Mesodermal cell (in vitro differentiated cells): ENCODE measurements at regions not wholly inside any gene's neighbourhood (a gene's known extent, or its start where the extent isn't known, plus 50 kb on each side); places are given as distances from the start of the nearest gene placed in this dataset.

ENCODE experiments used
- H3K27ac ChIP-seq: 2 replicates; pipeline ENCODE4 v1.7.0; 2013; ENCODE audit warnings: mild to moderate bottlenecking, low read depth, low read length, moderate library complexity; ENCODE audit not compliant: severe bottlenecking
- H3K36me3 ChIP-seq: 2 replicates; pipeline ENCODE4 v1.7.1; 2013; ENCODE audit warnings: mild to moderate bottlenecking, low read length, moderate library complexity; ENCODE audit not compliant: control insufficient read depth, insufficient read depth
- H3K4me1 ChIP-seq: one replicate; pipeline ENCODE4 v1.7.1; 2013; ENCODE audit warnings: mild to moderate bottlenecking, low read length; ENCODE audit not compliant: insufficient read depth, control insufficient read depth, poor library complexity, severe bottlenecking
- H3K4me3 ChIP-seq: 2 replicates; pipeline ENCODE4 v1.7.0; 2013; ENCODE audit warnings: low read length, control low read depth, mild to moderate bottlenecking; ENCODE audit not compliant: insufficient read depth, poor library complexity, severe bottlenecking; ENCODE audit errors: extremely low read depth
- H3K9me3 ChIP-seq: 2 replicates; pipeline ENCODE4 v1.7.1; 2013; ENCODE audit warnings: mild to moderate bottlenecking, low read length, moderate library complexity; ENCODE audit not compliant: control insufficient read depth
- WGBS, 2 experiments: methylation state at CpG; one replicate each; pipeline ENCODE4 v1.1.5; 2013; ENCODE audit warnings: missing lambda C conversion rate in 2 of 2; ENCODE audit not compliant: insufficient coverage in 2 of 2; 5-methylcytosine and 5-hydroxymethylcytosine counted together

DNA sequence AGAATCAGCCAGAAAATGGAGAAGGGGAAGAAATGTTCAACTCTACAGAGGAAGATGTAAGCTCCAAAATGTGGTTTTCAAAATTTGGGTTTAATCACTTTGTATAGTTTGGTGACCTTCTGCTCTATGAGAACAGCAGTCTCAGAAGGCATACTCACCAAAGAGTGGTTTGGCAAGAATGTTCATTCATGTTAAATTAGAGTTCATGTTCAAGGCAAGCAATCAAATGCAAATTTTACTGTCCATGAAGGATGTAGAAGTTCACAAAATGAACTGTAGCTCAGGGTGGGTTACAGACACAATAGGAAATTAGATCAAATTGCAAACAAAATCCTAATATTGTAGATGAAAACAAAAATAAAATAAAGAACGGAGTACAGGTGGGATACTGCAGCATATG lies 606.7 kb upstream of the PCDH20 start:
- Histone ChIP-seq H3K9me3 (no peaks in the 10 kb centered on the region), H3K4me1 (no peaks in the 10 kb centered on the region), H3K27ac (no peak overlapping the region), H3K4me3 (no peak overlapping the region), H3K36me3 (no peaks in the 10 kb centered on the region)
- no CpG with 5 or more reads among the region's 1 CpG for WGBS, 2 experiments

- no peaks in the 10 kb centered on the region for H3K4me1 ChIP-seq
- H3K27ac ChIP-seq = no peak overlapping the region
- H3K9me3 ChIP-seq = no peaks in the 10 kb centered on the region
- H3K4me3 ChIP-seq = no peak overlapping the region
- no peaks in the 10 kb centered on the region for H3K36me3 ChIP-seq
Observed at GRCh38 chr13:62019858-62020257, 604.2 kb upstream of the PCDH20 start.

- WGBS, 2 experiments = no CpG with 5 or more reads among the region's 3 CpGs
Observed at GRCh38 chr13:62014299-62014698, 598.6 kb upstream of the PCDH20 start.

GRCh38 chr13:62003452-62003851 lies 587.8 kb upstream of the PCDH20 start:
- Histone ChIP-seq H3K4me3 (no peak overlapping the region), H3K27ac (no peak overlapping the region), H3K36me3 (no peaks in the 10 kb centered on the region), H3K9me3 (no peaks in the 10 kb centered on the region), H3K4me1 (no peaks in the 10 kb centered on the region)
- no CpG with 5 or more reads among the region's 2 CpGs for WGBS, 2 experiments

More at GRCh38 chr13:62014299-62014698, 598.6 kb upstream of the PCDH20 start:
- Histone ChIP-seq H3K4me3 (no peak overlapping the region), H3K36me3 (no peaks in the 10 kb centered on the region), H3K27ac (no peak overlapping the region), H3K4me1 (no peaks in the 10 kb centered on the region), H3K9me3 (no peaks in the 10 kb centered on the region)

GRCh38 chr13:61994174-61994573 lies 578.5 kb upstream of the PCDH20 start:
- Histone ChIP-seq H3K36me3 (no peaks in the 10 kb centered on the region), H3K4me3 (no peak overlapping the region), H3K9me3 (no peaks in the 10 kb centered on the region), H3K27ac (no peak overlapping the region), H3K4me1 (no peaks in the 10 kb centered on the region)
- 100% methylated on average over 1 of the region's 1 CpG; no CpG with 5 or more reads in 1 of the 2 experiments for whole genome bisulfite sequencing, 2 experiments

DNA sequence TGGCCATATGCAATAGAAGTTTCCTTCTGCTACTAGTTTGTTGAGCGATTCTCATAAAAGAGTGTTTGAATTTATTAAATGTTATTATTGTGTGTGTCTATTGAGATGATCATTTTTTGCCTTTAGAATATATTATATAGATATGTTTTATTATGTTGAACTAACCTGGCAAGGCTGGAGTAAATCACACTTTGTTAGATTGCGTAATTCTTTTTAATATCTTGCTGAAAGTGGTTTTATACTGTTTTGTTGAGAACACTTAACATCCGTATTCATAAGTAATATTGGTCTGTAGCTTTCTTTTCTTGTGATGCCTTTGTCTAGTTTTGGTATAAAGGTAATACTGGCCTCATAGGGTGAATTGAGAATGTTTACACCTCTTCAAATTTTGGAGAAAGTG lies 574.3 kb upstream of the PCDH20 start:
- 100% methylated on average over 1 of the region's 3 CpGs; no CpG with 5 or more reads in 1 of the 2 experiments for WGBS, 2 experiments
- H3K9me3 ChIP-seq = no peaks in the 10 kb centered on the region

GRCh38 chr13:61988810-61989209 lies 573.2 kb upstream of the PCDH20 start:
- H3K27ac ChIP-seq = no peak overlapping the region
- no peaks in the 10 kb centered on the region for H3K36me3 ChIP-seq
- WGBS, 2 experiments = 20 to 67% methylated on average over 1 of the region's 2 CpGs
- H3K4me3 ChIP-seq = no peak overlapping the region
- H3K4me1 ChIP-seq = no peaks in the 10 kb centered on the region
- no peaks in the 10 kb centered on the region for H3K9me3 ChIP-seq

More for the DNA sequence above, 574.3 kb upstream of the PCDH20 start:
- Histone ChIP-seq H3K27ac (no peak overlapping the region), H3K4me1 (no peaks in the 10 kb centered on the region), H3K4me3 (no peak overlapping the region), H3K36me3 (no peaks in the 10 kb centered on the region)

- no peaks in the 10 kb centered on the region for H3K36me3 ChIP-seq
- H3K4me3 ChIP-seq = no peak overlapping the region
- no peak overlapping the region for H3K27ac ChIP-seq
- WGBS, 2 experiments = no CpG with 5 or more reads among the region's 3 CpGs
- no peaks in the 10 kb centered on the region for H3K9me3 ChIP-seq
- no peaks in the 10 kb centered on the region for H3K4me1 ChIP-seq
Observed at GRCh38 chr13:61975001-61975400, 559.4 kb upstream of the PCDH20 start.

DNA sequence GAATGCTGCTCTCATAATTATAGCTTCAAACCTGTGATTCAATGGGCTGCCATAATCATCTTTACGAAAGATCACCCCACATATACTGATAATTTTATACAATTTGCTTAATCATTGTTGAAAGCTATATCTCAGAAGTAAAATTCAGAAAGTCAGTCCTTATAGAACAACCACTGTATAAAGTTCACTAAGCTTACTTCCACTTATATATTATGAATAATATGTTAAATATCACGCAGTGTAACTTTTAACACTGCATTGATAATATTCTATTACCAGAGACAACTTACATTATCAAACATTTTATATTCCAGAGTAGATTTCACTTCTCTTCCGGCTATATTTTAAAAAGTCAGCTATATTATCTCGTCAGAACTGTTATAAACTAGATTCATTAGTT lies 550.1 kb upstream of the PCDH20 start:
- no peak overlapping the region for H3K27ac ChIP-seq
- no peaks in the 10 kb centered on the region for H3K36me3 ChIP-seq
- H3K9me3 ChIP-seq = no peaks in the 10 kb centered on the region
- H3K4me1 ChIP-seq = no peaks in the 10 kb centered on the region
- no peak overlapping the region for H3K4me3 ChIP-seq
- WGBS, 2 experiments = no CpG with 5 or more reads among the region's 4 CpGs

DNA sequence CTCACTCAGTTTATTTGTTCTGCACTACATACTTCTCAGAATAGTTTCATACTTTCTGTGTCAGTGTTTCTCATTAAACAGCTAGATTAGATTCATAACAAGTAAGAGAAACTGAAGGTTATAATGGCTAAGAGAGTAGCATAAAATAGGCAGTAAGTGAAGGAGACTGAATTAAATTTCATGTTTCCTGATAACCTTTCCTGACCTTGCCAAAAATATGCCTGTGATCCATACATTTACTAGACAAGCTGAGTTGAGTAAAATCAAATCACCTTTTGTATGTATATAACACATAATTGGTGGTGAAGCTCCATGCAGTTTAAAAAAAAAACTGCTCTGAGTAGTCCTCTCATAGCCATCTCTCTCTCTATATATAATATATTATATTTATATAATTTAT lies 545.3 kb upstream of the PCDH20 start:
- no peaks in the 10 kb centered on the region for H3K9me3 ChIP-seq
- no peaks in the 10 kb centered on the region for H3K4me1 ChIP-seq
- H3K27ac ChIP-seq = no peak overlapping the region
- no peaks in the 10 kb centered on the region for H3K36me3 ChIP-seq
- H3K4me3 ChIP-seq = no peak overlapping the region

GRCh38 chr13:61954092-61954491 lies 538.4 kb upstream of the PCDH20 start:
- WGBS, 2 experiments = 19% methylated on average over 1 of the region's 3 CpGs; no CpG with 5 or more reads in 1 of the 2 experiments
- H3K9me3 ChIP-seq = no peaks in the 10 kb centered on the region
- no peaks in the 10 kb centered on the region for H3K4me1 ChIP-seq
- no peaks in the 10 kb centered on the region for H3K36me3 ChIP-seq
- H3K4me3 ChIP-seq = no peak overlapping the region
- H3K27ac ChIP-seq = no peak overlapping the region

- H3K9me3 ChIP-seq = no peaks in the 10 kb centered on the region
- WGBS, 2 experiments = 88 to 89% methylated on average over 7 of the region's 8 CpGs
- H3K36me3 ChIP-seq = no peaks in the 10 kb centered on the region
- H3K4me1 ChIP-seq = no peaks in the 10 kb centered on the region
- no peak overlapping the region for H3K4me3 ChIP-seq
- H3K27ac ChIP-seq = no peak overlapping the region
Observed at GRCh38 chr13:61950828-61951227, 535.2 kb upstream of the PCDH20 start.
